ENCODE measurements at regions not wholly inside any gene's neighbourhood (a gene's known extent, or its start where the extent isn't known, plus 50 kb on each side); places are given as distances from the start of the nearest gene placed in this dataset.

DNA sequence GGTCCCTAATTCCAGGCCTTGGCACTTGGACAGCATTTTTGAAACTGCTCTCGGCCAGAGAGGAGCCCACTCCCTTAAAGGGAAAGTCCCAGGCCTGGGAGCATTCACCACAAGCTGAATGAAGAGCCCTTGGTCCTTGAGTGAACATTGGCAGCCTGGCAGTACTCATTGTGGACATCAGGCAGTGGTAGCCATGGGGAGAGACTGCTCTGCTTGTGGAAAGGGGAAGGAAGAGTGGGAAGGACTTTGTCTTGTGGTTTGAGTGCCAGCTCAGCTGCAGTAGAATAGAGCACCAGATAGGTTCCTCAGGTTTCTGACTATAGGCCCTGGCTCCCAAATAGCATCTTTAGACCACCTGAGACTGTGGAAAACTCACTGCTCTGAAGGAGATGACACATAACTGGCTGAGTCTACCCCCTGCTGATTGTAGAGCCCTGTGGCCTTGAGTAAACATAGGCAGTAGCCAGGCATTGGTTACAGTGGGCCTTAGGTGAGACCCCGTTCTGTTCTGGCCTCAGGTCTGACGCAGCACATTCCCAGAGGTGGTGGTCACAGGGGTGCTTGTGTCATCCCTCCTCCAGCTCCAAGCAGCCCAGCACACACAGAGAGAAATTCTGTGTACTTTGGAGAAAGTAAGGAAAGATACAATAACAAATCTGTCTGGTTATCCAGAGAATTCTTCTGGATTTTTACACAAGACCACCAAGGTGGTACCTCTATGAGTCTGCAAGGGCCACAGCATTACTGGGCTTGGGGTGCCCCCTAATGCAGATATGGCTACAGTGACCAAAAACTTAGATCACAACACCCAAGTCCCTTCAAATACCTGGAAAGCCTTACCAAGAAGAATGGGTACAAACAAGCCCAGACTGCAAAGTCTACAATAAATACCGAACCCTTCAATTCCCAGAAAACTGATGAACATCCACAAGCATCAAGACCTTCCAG is 153.8 kb downstream of the GNAI1 start:
- no peak for DNase-seq (ENCODE audit: low spot score)
- H3K27me3 Mint-ChIP-seq (ENCODE audit: low read depth) = no peaks in the 10 kb centered on the region
- peaks cover 11% of the 10 kb centered on the region for H3K9me3 Mint-ChIP-seq (ENCODE audit: low read depth)
- peaks cover 3% of the 10 kb centered on the region for H3K36me3 Mint-ChIP-seq (ENCODE audit: low read depth)
- TF ChIP-seq, protein P1, sequence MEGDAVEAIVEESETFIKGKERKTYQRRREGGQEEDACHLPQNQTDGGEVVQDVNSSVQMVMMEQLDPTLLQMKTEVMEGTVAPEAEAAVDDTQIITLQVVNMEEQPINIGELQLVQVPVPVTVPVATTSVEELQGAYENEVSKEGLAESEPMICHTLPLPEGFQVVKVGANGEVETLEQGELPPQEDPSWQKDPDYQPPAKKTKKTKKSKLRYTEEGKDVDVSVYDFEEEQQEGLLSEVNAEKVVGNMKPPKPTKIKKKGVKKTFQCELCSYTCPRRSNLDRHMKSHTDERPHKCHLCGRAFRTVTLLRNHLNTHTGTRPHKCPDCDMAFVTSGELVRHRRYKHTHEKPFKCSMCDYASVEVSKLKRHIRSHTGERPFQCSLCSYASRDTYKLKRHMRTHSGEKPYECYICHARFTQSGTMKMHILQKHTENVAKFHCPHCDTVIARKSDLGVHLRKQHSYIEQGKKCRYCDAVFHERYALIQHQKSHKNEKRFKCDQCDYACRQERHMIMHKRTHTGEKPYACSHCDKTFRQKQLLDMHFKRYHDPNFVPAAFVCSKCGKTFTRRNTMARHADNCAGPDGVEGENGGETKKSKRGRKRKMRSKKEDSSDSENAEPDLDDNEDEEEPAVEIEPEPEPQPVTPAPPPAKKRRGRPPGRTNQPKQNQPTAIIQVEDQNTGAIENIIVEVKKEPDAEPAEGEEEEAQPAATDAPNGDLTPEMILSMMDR (IDR thresholded peaks at IDR 0.05) = peak; percentile 70
- no peak overlapping the region for H3K4me3 Mint-ChIP-seq (ENCODE audit: unreplicated experiment)
- H3K4me1 Mint-ChIP-seq (ENCODE audit: low read depth) = peaks cover 16% of the 10 kb centered on the region
- no peak overlapping the region for H3K27ac Mint-ChIP-seq (ENCODE audit: unreplicated experiment)

DNA sequence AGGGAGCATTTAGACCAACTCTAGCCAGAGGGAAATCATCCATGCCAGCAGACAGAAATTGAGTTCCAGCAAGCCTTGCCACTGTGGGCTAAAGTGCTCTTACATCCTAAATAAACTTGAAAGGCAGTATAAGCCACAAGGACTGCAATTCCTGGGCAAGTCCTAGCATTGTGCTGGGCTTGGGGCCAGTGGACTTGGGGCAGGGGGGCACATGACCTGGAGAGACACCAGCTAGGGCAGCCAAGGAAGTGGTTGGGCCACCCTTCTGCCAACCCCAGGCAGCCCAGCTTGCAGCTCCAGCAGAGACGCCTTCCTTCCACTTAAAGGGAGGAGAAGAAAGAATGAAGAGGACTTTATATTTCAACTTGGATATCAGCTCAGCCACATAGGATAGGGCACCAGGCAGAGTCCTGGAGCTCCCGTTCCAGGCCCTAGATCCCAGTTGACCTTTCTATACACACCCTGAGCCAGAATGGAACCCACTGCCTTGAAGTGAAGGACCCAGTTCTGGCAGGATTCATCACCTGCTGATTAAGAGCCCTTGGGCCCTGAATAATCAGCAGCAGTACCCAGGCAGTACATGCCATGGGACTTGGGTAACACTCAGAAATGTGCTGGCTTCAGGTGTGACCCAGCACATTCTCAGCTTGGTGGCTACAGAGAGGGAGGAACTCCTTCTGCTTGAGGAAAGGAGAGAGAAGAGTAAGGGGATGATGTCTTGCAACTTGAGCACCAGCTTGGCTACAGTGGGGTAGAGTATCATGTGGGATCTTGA is 153.0 kb downstream of the GNAI1 start:
- TF ChIP-seq, protein P1 (IDR thresholded peaks at IDR 0.05) = no peak

DNA sequence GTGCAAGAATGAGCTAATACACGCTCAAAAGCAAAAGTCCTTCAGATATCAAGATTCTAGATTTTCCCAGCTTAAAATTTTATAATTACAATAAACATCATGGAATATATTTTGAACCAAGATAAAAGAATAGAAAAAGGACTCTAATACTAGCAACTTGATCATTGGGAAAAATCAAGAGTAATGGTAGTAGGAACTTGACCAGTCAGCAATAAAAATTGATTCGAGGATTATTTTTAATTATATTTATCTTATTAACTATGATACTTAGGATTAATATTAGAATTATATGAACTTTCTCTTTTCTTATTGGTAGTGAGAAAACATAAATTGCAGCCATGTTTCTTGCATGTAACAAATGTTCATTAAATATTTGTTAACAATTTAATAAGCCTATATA is 152.0 kb downstream of the GNAI1 start:
- TF ChIP-seq, protein P1 (IDR thresholded peaks at IDR 0.05) = no peak
- peaks cover 3% of the 10 kb centered on the region for H3K36me3 Mint-ChIP-seq (ENCODE audit: low read depth)
- H3K27me3 Mint-ChIP-seq (ENCODE audit: low read depth) = no peaks in the 10 kb centered on the region
- peaks cover 6% of the 10 kb centered on the region for H3K9me3 Mint-ChIP-seq (ENCODE audit: low read depth)
- H3K4me3 Mint-ChIP-seq (ENCODE audit: unreplicated experiment) = no peak overlapping the region
- no peak overlapping the region for H3K27ac Mint-ChIP-seq (ENCODE audit: unreplicated experiment)
- no peak for DNase-seq (ENCODE audit: low spot score)
- H3K4me1 Mint-ChIP-seq (ENCODE audit: low read depth) = peaks cover 16% of the 10 kb centered on the region

More for the DNA sequence above, 153.0 kb downstream of the GNAI1 start:
- no peak for DNase-seq (ENCODE audit: low spot score)
- Mint-ChIP-seq H3K4me3 (ENCODE audit: unreplicated experiment) (no peak overlapping the region), H3K36me3 (ENCODE audit: low read depth) (peaks cover 3% of the 10 kb centered on the region), H3K27me3 (ENCODE audit: low read depth) (no peaks in the 10 kb centered on the region), H3K27ac (ENCODE audit: unreplicated experiment) (no peak overlapping the region), H3K4me1 (ENCODE audit: low read depth) (peaks cover 16% of the 10 kb centered on the region), H3K9me3 (ENCODE audit: low read depth) (peaks cover 6% of the 10 kb centered on the region)

DNA sequence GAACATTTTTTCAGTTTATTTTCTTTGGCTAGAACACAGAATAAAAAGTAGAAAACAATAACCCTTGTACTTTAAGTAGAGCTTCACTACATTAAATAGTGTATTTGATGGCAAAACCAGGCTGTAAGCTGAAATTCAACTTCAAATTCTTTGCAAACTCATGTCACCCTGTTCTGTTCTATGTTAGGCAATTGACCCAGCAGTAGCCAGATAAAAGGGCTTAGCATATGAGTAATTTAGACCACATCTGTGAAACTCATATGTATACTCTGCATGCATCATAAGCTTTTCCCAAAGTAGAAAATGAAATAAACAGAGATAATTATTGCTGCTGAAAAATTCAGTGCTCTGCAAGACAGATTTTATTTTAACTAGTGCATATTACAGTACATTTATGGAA is 150.2 kb downstream of the GNAI1 start:
- no peak overlapping the region for H3K4me3 Mint-ChIP-seq (ENCODE audit: unreplicated experiment)
- TF ChIP-seq, protein P1 (IDR thresholded peaks at IDR 0.05) = no peak
- no peak overlapping the region for H3K27ac Mint-ChIP-seq (ENCODE audit: unreplicated experiment)
- no peaks in the 10 kb centered on the region for H3K36me3 Mint-ChIP-seq (ENCODE audit: low read depth)
- no peak for DNase-seq (ENCODE audit: low spot score)
- no peaks in the 10 kb centered on the region for H3K9me3 Mint-ChIP-seq (ENCODE audit: low read depth)
- H3K4me1 Mint-ChIP-seq (ENCODE audit: low read depth) = peaks cover 16% of the 10 kb centered on the region
- no peaks in the 10 kb centered on the region for H3K27me3 Mint-ChIP-seq (ENCODE audit: low read depth)

DNA sequence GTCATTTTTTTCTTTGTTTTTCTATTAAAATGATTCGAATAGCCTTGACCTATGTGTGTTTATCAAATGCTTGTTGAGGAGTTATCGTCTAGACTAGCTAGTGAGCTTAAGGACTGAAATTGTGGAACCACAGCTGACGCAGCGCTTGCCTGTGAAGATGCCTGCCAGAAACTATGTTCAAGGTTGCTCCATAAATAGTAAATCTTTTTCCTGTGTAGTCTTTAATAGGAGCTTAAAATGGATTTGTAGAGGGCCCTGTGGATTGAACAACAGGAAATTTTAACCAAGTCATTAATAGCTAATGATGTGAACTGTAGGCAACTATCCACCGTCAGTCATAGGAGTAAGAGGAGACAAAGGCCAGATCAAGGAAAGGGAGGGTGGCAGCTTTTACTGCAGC is 145.1 kb downstream of the GNAI1 start:
- Mint-ChIP-seq H3K36me3 (ENCODE audit: low read depth) (no peaks in the 10 kb centered on the region), H3K27ac (ENCODE audit: unreplicated experiment) (no peak overlapping the region), H3K4me1 (ENCODE audit: low read depth) (peaks cover 26% of the 10 kb centered on the region), H3K27me3 (ENCODE audit: low read depth) (no peaks in the 10 kb centered on the region), H3K9me3 (ENCODE audit: low read depth) (no peaks in the 10 kb centered on the region), H3K4me3 (ENCODE audit: unreplicated experiment) (no peak overlapping the region)
- TF ChIP-seq, protein P1 (IDR thresholded peaks at IDR 0.05) = no peak
- no peak for DNase-seq (ENCODE audit: low spot score)
